K562 (cell line): ENCODE measurements at regions not wholly inside any gene's neighbourhood (a gene's known extent, or its start where the extent isn't known, plus 50 kb on each side); places are given as distances from the start of the nearest gene placed in this dataset.

Experiments
- ADNP ChIP-seq: fragments of 200-800 bp; sonication (Bioruptor generic); IDR thresholded peaks from 2 replicates; pipeline ENCODE4 v1.6.1; 2016; ENCODE audit warnings: missing genetic modification characterization, missing compliant biosample characterization
- BHLHE40 ChIP-seq: IDR thresholded peaks from 2 replicates; pipeline ENCODE4 v1.6.1; 2011; ENCODE audit warnings: low read length, improper control_type of control experiment
- ETV6 ChIP-seq, 3 experiments: fragments of 150-350 bp in 1 of 3; sonication (generic) in 1 of 3; formaldehyde crosslinking in 1 of 3; IDR thresholded peaks; 2 replicates each; pipeline versions ENCODE4 v1.6.1 to v1.8.0; 2014 to 2022; ENCODE audit warnings: borderline replicate concordance in 2 of 3, low read depth in 2 of 3, antibody characterized with exemption in 1 of 3, low read length in 1 of 3, mild to moderate bottlenecking in 1 of 3, missing genetic modification reagents in 1 of 3
- HEY1 ChIP-seq: fragments of 250-450 bp; sonication (Bioruptor Pico); IDR thresholded peaks from 2 replicates; pipeline ENCODE4 v1.5.0; 2020; ENCODE audit warnings: mild to moderate bottlenecking, moderate library complexity, borderline replicate concordance
- KDM2B ChIP-seq: fragments of 250-450 bp; sonication (Bioruptor Pico); IDR thresholded peaks from 2 replicates; pipeline ENCODE4 v1.8.0; 2021; ENCODE audit warnings: mild to moderate bottlenecking, moderate library complexity
- MIER1 ChIP-seq: fragments of 450-650 bp; IDR thresholded peaks from 2 replicates; pipeline ENCODE4 v1.6.1; 2016; ENCODE audit warnings: antibody characterized with exemption, mild to moderate bottlenecking, low read depth
- PTRF ChIP-seq: fragments of 450-650 bp; IDR thresholded peaks from 2 replicates; pipeline ENCODE4 v1.6.1; 2016; ENCODE audit warnings: mild to moderate bottlenecking, missing genetic modification characterization, missing compliant biosample characterization
- SNIP1 ChIP-seq: fragments of 450-650 bp; IDR thresholded peaks from 2 replicates; pipeline ENCODE4 v1.7.1; 2017; ENCODE audit warnings: low read depth, mild to moderate bottlenecking
- YY1 ChIP-seq, 3 experiments: IDR thresholded peaks; 2 replicates each; pipeline ENCODE4 v1.6.1; 2011; ENCODE audit warnings: low read length in 2 of 3, mild to moderate bottlenecking in 2 of 3, moderate library complexity in 2 of 3, borderline replicate concordance in 1 of 3, control low read depth in 1 of 3, low read depth in 1 of 3; ENCODE audit not compliant: insufficient read depth in 3 of 3, insufficient replicate concordance in 2 of 3, control insufficient read depth in 1 of 3, insufficient read length in 1 of 3; ENCODE audit errors: extremely low read depth in 1 of 3
- ZFP1 ChIP-seq: fragments of 450-650 bp; formaldehyde crosslinking; IDR thresholded peaks from 2 replicates; pipeline ENCODE4 v1.4.0; 2020; ENCODE audit warnings: mild to moderate bottlenecking, mixed read lengths
- TF ChIP-seq, protein P1 (sequence below), 3 experiments: fragments of 200-800 bp in 1 of 3; fragments of 250-450 bp in 1 of 3; fragments of 450-650 bp in 1 of 3; sonication (Bioruptor Pico) in 1 of 3; sonication (Bioruptor generic) in 1 of 3; formaldehyde crosslinking in 1 of 3; IDR thresholded peaks; 2 replicates each; pipeline versions ENCODE4 v1.6.1 to v1.8.0; 2016 to 2022; ENCODE audit warnings: mild to moderate bottlenecking in 2 of 3, missing genetic modification characterization in 2 of 3, missing compliant biosample characterization in 1 of 3, moderate library complexity in 1 of 3
- TF ChIP-seq, protein P2 (sequence below): IDR thresholded peaks from 3 replicates; pipeline ENCODE4 v1.6.1; 2011; ENCODE audit warnings: borderline replicate concordance, mild to moderate bottlenecking; ENCODE audit not compliant: insufficient read length, insufficient read depth
- TF ChIP-seq, protein P3 (sequence below): fragments of 450-650 bp; IDR thresholded peaks from 2 replicates; pipeline ENCODE4 v1.7.1; 2018; ENCODE audit warnings: mild to moderate bottlenecking, low read depth; ENCODE audit not compliant: partially characterized antibody
- TF ChIP-seq, protein P4 (sequence below): fragments of 450-650 bp; formaldehyde crosslinking; IDR thresholded peaks from 2 replicates; pipeline ENCODE4 v1.4.0; 2020; ENCODE audit warnings: mild to moderate bottlenecking, moderate library complexity
- TF ChIP-seq, protein P5 (sequence below): fragments of 250-450 bp; sonication (Bioruptor Pico); IDR thresholded peaks from 2 replicates; pipeline ENCODE4 v1.8.0; 2021; ENCODE audit warnings: moderate library complexity, mild to moderate bottlenecking, inconsistent platforms

DNA sequence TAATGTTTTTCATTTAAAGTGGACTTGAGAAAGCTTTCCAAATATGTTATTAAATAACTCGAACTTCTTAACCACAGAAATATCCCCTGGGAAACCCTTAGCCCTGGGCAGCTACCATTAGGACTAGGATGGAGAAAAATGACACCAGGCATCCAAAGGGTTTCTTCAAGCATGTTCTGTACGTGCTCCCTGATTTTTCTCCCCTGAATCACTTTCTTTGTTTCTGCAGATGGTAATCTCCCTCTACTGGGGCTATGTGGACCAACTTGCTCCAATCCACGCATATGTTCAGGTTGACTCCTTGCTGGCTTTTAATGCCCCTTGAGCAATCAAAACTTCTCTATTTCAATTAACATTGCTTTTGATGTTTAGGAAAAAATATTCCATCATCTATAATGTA, 312.7 kb upstream of the C1orf87 start (continued):
- TF ChIP-seq, protein P1, sequence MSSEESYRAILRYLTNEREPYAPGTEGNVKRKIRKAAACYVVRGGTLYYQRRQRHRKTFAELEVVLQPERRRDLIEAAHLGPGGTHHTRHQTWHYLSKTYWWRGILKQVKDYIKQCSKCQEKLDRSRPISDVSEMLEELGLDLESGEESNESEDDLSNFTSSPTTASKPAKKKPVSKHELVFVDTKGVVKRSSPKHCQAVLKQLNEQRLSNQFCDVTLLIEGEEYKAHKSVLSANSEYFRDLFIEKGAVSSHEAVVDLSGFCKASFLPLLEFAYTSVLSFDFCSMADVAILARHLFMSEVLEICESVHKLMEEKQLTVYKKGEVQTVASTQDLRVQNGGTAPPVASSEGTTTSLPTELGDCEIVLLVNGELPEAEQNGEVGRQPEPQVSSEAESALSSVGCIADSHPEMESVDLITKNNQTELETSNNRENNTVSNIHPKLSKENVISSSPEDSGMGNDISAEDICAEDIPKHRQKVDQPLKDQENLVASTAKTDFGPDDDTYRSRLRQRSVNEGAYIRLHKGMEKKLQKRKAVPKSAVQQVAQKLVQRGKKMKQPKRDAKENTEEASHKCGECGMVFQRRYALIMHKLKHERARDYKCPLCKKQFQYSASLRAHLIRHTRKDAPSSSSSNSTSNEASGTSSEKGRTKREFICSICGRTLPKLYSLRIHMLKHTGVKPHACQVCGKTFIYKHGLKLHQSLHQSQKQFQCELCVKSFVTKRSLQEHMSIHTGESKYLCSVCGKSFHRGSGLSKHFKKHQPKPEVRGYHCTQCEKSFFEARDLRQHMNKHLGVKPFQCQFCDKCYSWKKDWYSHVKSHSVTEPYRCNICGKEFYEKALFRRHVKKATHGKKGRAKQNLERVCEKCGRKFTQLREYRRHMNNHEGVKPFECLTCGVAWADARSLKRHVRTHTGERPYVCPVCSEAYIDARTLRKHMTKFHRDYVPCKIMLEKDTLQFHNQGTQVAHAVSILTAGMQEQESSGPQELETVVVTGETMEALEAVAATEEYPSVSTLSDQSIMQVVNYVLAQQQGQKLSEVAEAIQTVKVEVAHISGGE (CRISPR knock-in tag; IDR thresholded peaks at IDR 0.05), result no peak
- TF ChIP-seq SNIP1, result no peak
- TF ChIP-seq ADNP (tag), result no peak
- no peak for TF ChIP-seq MIER1
- TF ChIP-seq, protein P2, sequence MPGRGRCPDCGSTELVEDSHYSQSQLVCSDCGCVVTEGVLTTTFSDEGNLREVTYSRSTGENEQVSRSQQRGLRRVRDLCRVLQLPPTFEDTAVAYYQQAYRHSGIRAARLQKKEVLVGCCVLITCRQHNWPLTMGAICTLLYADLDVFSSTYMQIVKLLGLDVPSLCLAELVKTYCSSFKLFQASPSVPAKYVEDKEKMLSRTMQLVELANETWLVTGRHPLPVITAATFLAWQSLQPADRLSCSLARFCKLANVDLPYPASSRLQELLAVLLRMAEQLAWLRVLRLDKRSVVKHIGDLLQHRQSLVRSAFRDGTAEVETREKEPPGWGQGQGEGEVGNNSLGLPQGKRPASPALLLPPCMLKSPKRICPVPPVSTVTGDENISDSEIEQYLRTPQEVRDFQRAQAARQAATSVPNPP, result no peak
- TF ChIP-seq YY1 (IDR thresholded peaks at IDR 0.05; ENCODE audit: borderline replicate concordance in 1 of 3, control insufficient read depth in 1 of 3, extremely low read depth in 1 of 3, insufficient read depth in 3 of 3, insufficient read length in 1 of 3, insufficient replicate concordance in 2 of 3, low read depth in 1 of 3, low read length in 2 of 3), result no peak
- TF ChIP-seq PTRF, result no peak
- TF ChIP-seq, protein P3, sequence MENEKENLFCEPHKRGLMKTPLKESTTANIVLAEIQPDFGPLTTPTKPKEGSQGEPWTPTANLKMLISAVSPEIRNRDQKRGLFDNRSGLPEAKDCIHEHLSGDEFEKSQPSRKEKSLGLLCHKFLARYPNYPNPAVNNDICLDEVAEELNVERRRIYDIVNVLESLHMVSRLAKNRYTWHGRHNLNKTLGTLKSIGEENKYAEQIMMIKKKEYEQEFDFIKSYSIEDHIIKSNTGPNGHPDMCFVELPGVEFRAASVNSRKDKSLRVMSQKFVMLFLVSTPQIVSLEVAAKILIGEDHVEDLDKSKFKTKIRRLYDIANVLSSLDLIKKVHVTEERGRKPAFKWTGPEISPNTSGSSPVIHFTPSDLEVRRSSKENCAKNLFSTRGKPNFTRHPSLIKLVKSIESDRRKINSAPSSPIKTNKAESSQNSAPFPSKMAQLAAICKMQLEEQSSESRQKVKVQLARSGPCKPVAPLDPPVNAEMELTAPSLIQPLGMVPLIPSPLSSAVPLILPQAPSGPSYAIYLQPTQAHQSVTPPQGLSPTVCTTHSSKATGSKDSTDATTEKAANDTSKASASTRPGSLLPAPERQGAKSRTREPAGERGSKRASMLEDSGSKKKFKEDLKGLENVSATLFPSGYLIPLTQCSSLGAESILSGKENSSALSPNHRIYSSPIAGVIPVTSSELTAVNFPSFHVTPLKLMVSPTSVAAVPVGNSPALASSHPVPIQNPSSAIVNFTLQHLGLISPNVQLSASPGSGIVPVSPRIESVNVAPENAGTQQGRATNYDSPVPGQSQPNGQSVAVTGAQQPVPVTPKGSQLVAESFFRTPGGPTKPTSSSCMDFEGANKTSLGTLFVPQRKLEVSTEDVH, result no peak
- no peak for TF ChIP-seq KDM2B
- no peak for TF ChIP-seq ZFP1 (CRISPR knock-in tag)
- no peak for TF ChIP-seq HEY1 (CRISPR knock-in tag)
- TF ChIP-seq BHLHE40, result no peak
- TF ChIP-seq, protein P4, sequence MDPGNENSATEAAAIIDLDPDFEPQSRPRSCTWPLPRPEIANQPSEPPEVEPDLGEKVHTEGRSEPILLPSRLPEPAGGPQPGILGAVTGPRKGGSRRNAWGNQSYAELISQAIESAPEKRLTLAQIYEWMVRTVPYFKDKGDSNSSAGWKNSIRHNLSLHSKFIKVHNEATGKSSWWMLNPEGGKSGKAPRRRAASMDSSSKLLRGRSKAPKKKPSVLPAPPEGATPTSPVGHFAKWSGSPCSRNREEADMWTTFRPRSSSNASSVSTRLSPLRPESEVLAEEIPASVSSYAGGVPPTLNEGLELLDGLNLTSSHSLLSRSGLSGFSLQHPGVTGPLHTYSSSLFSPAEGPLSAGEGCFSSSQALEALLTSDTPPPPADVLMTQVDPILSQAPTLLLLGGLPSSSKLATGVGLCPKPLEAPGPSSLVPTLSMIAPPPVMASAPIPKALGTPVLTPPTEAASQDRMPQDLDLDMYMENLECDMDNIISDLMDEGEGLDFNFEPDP (CRISPR knock-in tag), result no peak
- TF ChIP-seq, protein P5, sequence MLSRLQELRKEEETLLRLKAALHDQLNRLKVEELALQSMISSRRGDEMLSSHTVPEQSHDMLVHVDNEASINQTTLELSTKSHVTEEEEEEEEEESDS (CRISPR knock-in tag), result no peak
- TF ChIP-seq ETV6 (IDR thresholded peaks at IDR 0.05; ENCODE audit: borderline replicate concordance in 1 of 2, low read depth in 2 of 2, low read length in 1 of 2), result no peak
- no peak for TF ChIP-seq ETV6 (CRISPR knock-in tag; IDR thresholded peaks at IDR 0.05; ENCODE audit: borderline replicate concordance)
